SK-N-MC (cell line): ENCODE measurements at regions not wholly inside any gene's neighbourhood (a gene's known extent, or its start where the extent isn't known, plus 50 kb on each side); places are given as distances from the start of the nearest gene placed in this dataset.

Experiments
- EZH2 ChIP-seq: fragments of 200-600 bp; sonication (generic); IDR thresholded peaks from one replicate; pipeline ENCODE4 v1.6.1; 2017; ENCODE audit warnings: antibody characterized with exemption
- POLR2AphosphoS5 ChIP-seq: IDR thresholded peaks from 2 replicates; pipeline ENCODE4 v1.6.1; 2012; ENCODE audit warnings: mild to moderate bottlenecking, low read depth, low read length, borderline replicate concordance

DNA sequence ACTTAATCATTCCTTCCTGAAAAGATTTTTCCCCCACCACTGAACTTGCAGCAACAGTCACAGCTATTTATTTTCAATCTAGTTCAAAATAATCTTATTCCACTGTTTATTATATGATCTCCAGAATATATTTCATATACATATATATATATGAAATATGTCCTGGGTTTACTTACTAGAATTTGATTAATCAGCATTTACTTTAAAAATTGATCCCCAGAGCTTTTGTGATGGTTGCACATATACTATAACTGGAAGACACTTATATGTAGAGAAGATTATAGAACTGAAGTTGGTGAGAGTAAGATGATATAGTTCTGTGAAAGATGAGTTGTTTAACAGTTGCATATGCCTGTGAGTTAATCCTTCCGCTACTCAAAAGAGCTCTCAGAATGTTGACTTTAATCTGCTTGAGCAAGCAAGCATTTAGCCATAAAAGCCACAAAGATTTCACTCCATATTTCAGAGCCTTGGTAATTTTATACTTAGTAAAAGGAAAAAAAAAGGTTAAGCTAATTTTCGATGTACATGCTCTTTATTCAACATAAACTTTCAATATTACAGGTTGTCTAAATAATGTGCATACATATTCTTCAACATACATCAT lies 399.3 kb upstream of the CDH9 start:
- no peak for TF ChIP-seq POLR2AphosphoS5
- no peak for TF ChIP-seq EZH2
